Mesendoderm (in vitro differentiated cells): ENCODE measurements at regions not wholly inside any gene's neighbourhood (a gene's known extent, or its start where the extent isn't known, plus 50 kb on each side); places are given as distances from the start of the nearest gene placed in this dataset.

Source experiments
- DNase-seq: peaks from one replicate; pipeline ENCODE4 v3.0.0; 2013
- H2AK5ac ChIP-seq: 2 replicates; pipeline ENCODE4 v1.6.1; 2013; ENCODE audit warnings: low read length, inconsistent platforms
- H2BK120ac ChIP-seq: 2 replicates; pipeline ENCODE4 v1.6.1; 2013; ENCODE audit warnings: low read depth, mild to moderate bottlenecking, low read length, moderate library complexity, mixed read lengths
- H2BK15ac ChIP-seq: replicated peaks from 2 replicates; pipeline ENCODE4 v1.6.1; 2013; ENCODE audit warnings: low read depth, mild to moderate bottlenecking, moderate library complexity
- H2BK5ac ChIP-seq: 2 replicates; pipeline ENCODE4 v1.6.1; 2013; ENCODE audit warnings: low read length, inconsistent platforms
- H3K18ac ChIP-seq: 2 replicates; pipeline ENCODE4 v1.6.1; 2013; ENCODE audit warnings: mild to moderate bottlenecking, low read length, mixed read lengths
- H3K23ac ChIP-seq: one replicate; pipeline ENCODE4 v1.6.1; 2013; ENCODE audit warnings: low read length
- H3K27ac ChIP-seq: 2 replicates; pipeline ENCODE4 v1.5.1; 2013; ENCODE audit warnings: low read depth, mild to moderate bottlenecking, inconsistent platforms, low read length, moderate library complexity
- H3K27me3 ChIP-seq: 2 replicates; pipeline ENCODE4 v1.6.1; 2013; ENCODE audit warnings: low read length, control low read depth, mild to moderate bottlenecking, inconsistent platforms; ENCODE audit not compliant: insufficient read depth, poor library complexity
- H3K36me3 ChIP-seq: 2 replicates; pipeline ENCODE4 v1.6.1; 2013; ENCODE audit warnings: low read length, inconsistent platforms; ENCODE audit not compliant: control insufficient read depth, insufficient read depth
- H3K4ac ChIP-seq: one replicate; pipeline ENCODE4 v1.6.1; 2013; ENCODE audit warnings: low read depth, mild to moderate bottlenecking, low read length, moderate library complexity
- H3K4me1 ChIP-seq: 2 replicates; pipeline ENCODE4 v1.6.1; 2013; ENCODE audit warnings: low read depth, low read length, inconsistent platforms; ENCODE audit not compliant: control insufficient read depth
- H3K4me2 ChIP-seq: 2 replicates; pipeline ENCODE4 v1.6.1; 2013; ENCODE audit warnings: low read length
- H3K4me3 ChIP-seq: 2 replicates; pipeline ENCODE4 v1.5.1; 2013; ENCODE audit warnings: mild to moderate bottlenecking, low read length
- H3K56ac ChIP-seq: one replicate; pipeline ENCODE4 v1.6.1; 2013; ENCODE audit warnings: low read length
- H3K79me1 ChIP-seq: 2 replicates; pipeline ENCODE4 v1.6.1; 2013; ENCODE audit warnings: low read length, inconsistent platforms
- H3K79me2 ChIP-seq: 2 replicates; pipeline ENCODE4 v1.6.1; 2013; ENCODE audit warnings: mild to moderate bottlenecking, low read length; ENCODE audit not compliant: control insufficient read depth, insufficient read depth
- H3K9ac ChIP-seq: 2 replicates; pipeline ENCODE4 v1.6.1; 2013; ENCODE audit warnings: low read length, inconsistent platforms
- H4K5ac ChIP-seq: one replicate; pipeline ENCODE4 v1.6.1; 2013; ENCODE audit warnings: low read length
- H4K8ac ChIP-seq: one replicate; pipeline ENCODE4 v1.6.1; 2013; ENCODE audit warnings: low read depth, mild to moderate bottlenecking, control low read depth, low read length, moderate library complexity
- WGBS: extraction: QIAGEN DNeasy Blood & Tissue Kit; methylation state at CpG from one replicate; pipeline ENCODE4 v1.1.7; 2013; ENCODE audit warnings: low lambda C conversion rate, missing lambda C conversion rate; ENCODE audit not compliant: insufficient coverage; ENCODE audit errors: extremely low coverage; 5-methylcytosine and 5-hydroxymethylcytosine counted together

- Histone ChIP-seq H2BK5ac (no peak overlapping the region), H4K8ac (no peak overlapping the region), H3K9ac (no peak overlapping the region), H3K4me3 (no peak overlapping the region), H3K4ac (no peak overlapping the region), H3K4me2 (no peak overlapping the region), H3K27me3 (no peaks in the 10 kb centered on the region), H3K79me2 (no peaks in the 10 kb centered on the region), H3K18ac (no peak overlapping the region), H3K27ac (no peak overlapping the region), H3K23ac (no peak overlapping the region), H4K5ac (no peak overlapping the region), H3K56ac (no peak overlapping the region), H3K4me1 (no peaks in the 10 kb centered on the region), H2AK5ac (no peak overlapping the region), H3K79me1 (no peaks in the 10 kb centered on the region), H3K36me3 (no peaks in the 10 kb centered on the region), H2BK15ac (no peak overlapping the region), H2BK120ac (no peak overlapping the region)
- WGBS = no CpG with 5 or more reads among the region's 3 CpGs
- DNase-seq = no peak
These were observed 1239.8 kb upstream of the ACO1 start for GRCh38 chr9:31144614-31145013.

GRCh38 chr9:31146485-31147166, 1237.8 kb upstream of the ACO1 start:
- no peaks in the 10 kb centered on the region for H3K4me1 ChIP-seq

GRCh38 chr9:31153250-31153840, 1231.1 kb upstream of the ACO1 start:
- H3K79me1 ChIP-seq = no peaks in the 10 kb centered on the region
- H3K9ac ChIP-seq = no peak overlapping the region
- no peaks in the 10 kb centered on the region for H3K79me2 ChIP-seq
- H3K27me3 ChIP-seq = no peaks in the 10 kb centered on the region
- no peak overlapping the region for H3K4me2 ChIP-seq
- no peaks in the 10 kb centered on the region for H3K36me3 ChIP-seq
- no peak overlapping the region for H2BK5ac ChIP-seq
- H3K4me1 ChIP-seq = no peaks in the 10 kb centered on the region
- no peak overlapping the region for H3K56ac ChIP-seq
- no peak overlapping the region for H3K4ac ChIP-seq
- no peak overlapping the region for H4K5ac ChIP-seq
- H2BK120ac ChIP-seq = no peak overlapping the region
- no peak overlapping the region for H3K18ac ChIP-seq
- no peak overlapping the region for H2AK5ac ChIP-seq
- WGBS = no CpG with 5 or more reads among the region's 2 CpGs
- no peak overlapping the region for H2BK15ac ChIP-seq
- DNase-seq = no peak
- no peak overlapping the region for H3K4me3 ChIP-seq
- no peak overlapping the region for H4K8ac ChIP-seq
- H3K23ac ChIP-seq = no peak overlapping the region
- no peak overlapping the region for H3K27ac ChIP-seq

More at GRCh38 chr9:31146485-31147166, 1237.8 kb upstream of the ACO1 start:
- H4K5ac ChIP-seq = no peak overlapping the region
- H3K23ac ChIP-seq = no peak overlapping the region
- H3K27me3 ChIP-seq = no peaks in the 10 kb centered on the region
- H3K27ac ChIP-seq = no peak overlapping the region
- no peak overlapping the region for H3K56ac ChIP-seq
- H3K36me3 ChIP-seq = no peaks in the 10 kb centered on the region
- no peak overlapping the region for H2AK5ac ChIP-seq
- H3K9ac ChIP-seq = no peak overlapping the region
- H4K8ac ChIP-seq = no peak overlapping the region
- no peak overlapping the region for H3K18ac ChIP-seq
- no peaks in the 10 kb centered on the region for H3K79me1 ChIP-seq
- H3K4me3 ChIP-seq = no peak overlapping the region
- H2BK15ac ChIP-seq = no peak overlapping the region
- no peak overlapping the region for H3K4ac ChIP-seq
- no peak overlapping the region for H2BK5ac ChIP-seq
- DNase-seq = no peak
- WGBS = no CpG with 5 or more reads among the region's 3 CpGs
- no peak overlapping the region for H2BK120ac ChIP-seq
- H3K79me2 ChIP-seq = no peaks in the 10 kb centered on the region
- no peak overlapping the region for H3K4me2 ChIP-seq

GRCh38 chr9:31166516-31166915, 1217.9 kb upstream of the ACO1 start:
- WGBS = no CpG with 5 or more reads among the region's 4 CpGs

GRCh38 chr9:31168161-31168560, 1216.3 kb upstream of the ACO1 start:
- Histone ChIP-seq H4K5ac (no peak overlapping the region), H3K4ac (no peak overlapping the region), H3K56ac (no peak overlapping the region), H3K36me3 (no peaks in the 10 kb centered on the region), H2BK15ac (no peak overlapping the region), H3K27ac (no peak overlapping the region), H3K4me1 (no peaks in the 10 kb centered on the region), H3K18ac (no peak overlapping the region), H3K23ac (no peak overlapping the region), H2BK120ac (no peak overlapping the region), H3K27me3 (no peaks in the 10 kb centered on the region), H3K4me3 (no peak overlapping the region), H3K79me1 (no peaks in the 10 kb centered on the region), H2AK5ac (no peak overlapping the region), H4K8ac (no peak overlapping the region), H3K9ac (no peak overlapping the region), H3K4me2 (no peak overlapping the region), H2BK5ac (no peak overlapping the region), H3K79me2 (no peaks in the 10 kb centered on the region)
- no peak for DNase-seq

More at GRCh38 chr9:31166516-31166915, 1217.9 kb upstream of the ACO1 start:
- no peak for DNase-seq
- no peak overlapping the region for H3K56ac ChIP-seq
- no peak overlapping the region for H3K27ac ChIP-seq
- H3K9ac ChIP-seq = no peak overlapping the region
- no peak overlapping the region for H3K4me3 ChIP-seq
- no peak overlapping the region for H4K5ac ChIP-seq
- H3K4me2 ChIP-seq = no peak overlapping the region
- H3K79me1 ChIP-seq = no peaks in the 10 kb centered on the region
- no peak overlapping the region for H4K8ac ChIP-seq
- no peaks in the 10 kb centered on the region for H3K36me3 ChIP-seq
- no peaks in the 10 kb centered on the region for H3K27me3 ChIP-seq
- no peak overlapping the region for H2AK5ac ChIP-seq
- no peak overlapping the region for H2BK5ac ChIP-seq
- no peaks in the 10 kb centered on the region for H3K79me2 ChIP-seq
- H2BK15ac ChIP-seq = no peak overlapping the region
- no peak overlapping the region for H2BK120ac ChIP-seq
- no peaks in the 10 kb centered on the region for H3K4me1 ChIP-seq
- no peak overlapping the region for H3K23ac ChIP-seq
- H3K18ac ChIP-seq = no peak overlapping the region
- H3K4ac ChIP-seq = no peak overlapping the region

- Histone ChIP-seq H3K79me1 (no peaks in the 10 kb centered on the region), H3K9ac (no peak overlapping the region), H2BK15ac (no peak overlapping the region), H3K79me2 (no peaks in the 10 kb centered on the region), H3K4me2 (no peak overlapping the region), H3K18ac (no peak overlapping the region), H2BK120ac (no peak overlapping the region), H3K36me3 (no peaks in the 10 kb centered on the region), H3K4ac (no peak overlapping the region), H2AK5ac (no peak overlapping the region), H3K23ac (no peak overlapping the region), H3K4me3 (no peak overlapping the region), H3K27me3 (no peaks in the 10 kb centered on the region), H2BK5ac (no peak overlapping the region), H3K27ac (no peak overlapping the region), H4K5ac (no peak overlapping the region), H3K4me1 (no peaks in the 10 kb centered on the region), H4K8ac (no peak overlapping the region), H3K56ac (no peak overlapping the region)
- 100% methylated on average over 1 of the region's 2 CpGs for WGBS
- DNase-seq = no peak
These were observed 1209.8 kb upstream of the ACO1 start for GRCh38 chr9:31174681-31175080.
